Astrocyte (in vitro differentiated cells and primary cell): ENCODE measurements at regions not wholly inside any gene's neighbourhood (a gene's known extent, or its start where the extent isn't known, plus 50 kb on each side); places are given as distances from the start of the nearest gene placed in this dataset.
A peak's percentile ranks its signal among the peaks of the same experiment; 100 is the strongest.

Experiments
- DNase-seq: peaks from one replicate; pipeline ENCODE4 v3.0.0-alpha.2; 2010; ENCODE audit warnings: low read depth
- FAIRE-seq: peaks from 2 replicates; lab custom pipeline; 2011; peaks lifted over from hg19 to GRCh38; lab: Jason Lieb, UNC
- H2AFZ ChIP-seq: 2 replicates; pipeline ENCODE4 v1.6.0; 2012; ENCODE audit warnings: low read depth, low read length, inconsistent platforms
- H3K27ac ChIP-seq: 2 replicates; pipeline ENCODE4 v1.5.1; 2011; ENCODE audit warnings: low read depth, low read length, inconsistent platforms
- H3K27me3 ChIP-seq: 2 replicates; pipeline ENCODE4 v1.6.0; 2011; ENCODE audit warnings: low read length, inconsistent platforms; ENCODE audit not compliant: insufficient read depth
- H3K36me3 ChIP-seq: 2 replicates; pipeline ENCODE4 v1.5.1; 2011; ENCODE audit warnings: low read length, inconsistent platforms; ENCODE audit not compliant: insufficient read depth
- H3K4me1 ChIP-seq: 2 replicates; pipeline ENCODE4 v1.5.1; 2011; ENCODE audit warnings: low read length, inconsistent platforms; ENCODE audit not compliant: insufficient read depth
- H3K4me2 ChIP-seq: 2 replicates; pipeline ENCODE4 v1.6.0; 2012; ENCODE audit warnings: low read length, inconsistent platforms
- H3K4me3 ChIP-seq: 2 replicates; pipeline ENCODE4 v1.5.1; 2011; ENCODE audit warnings: low read depth, mild to moderate bottlenecking, low read length, inconsistent platforms; ENCODE audit not compliant: insufficient read depth
- H3K79me2 ChIP-seq: 2 replicates; pipeline ENCODE4 v1.6.0; 2012; ENCODE audit warnings: mild to moderate bottlenecking, low read length, inconsistent platforms; ENCODE audit not compliant: insufficient read depth
- H3K9ac ChIP-seq: 2 replicates; pipeline ENCODE4 v1.6.0; 2012; ENCODE audit warnings: mild to moderate bottlenecking, low read length, inconsistent platforms
- H3K9me3 ChIP-seq: 2 replicates; pipeline ENCODE4 v1.5.1; 2012; ENCODE audit warnings: low read depth, mild to moderate bottlenecking, low read length, inconsistent platforms; ENCODE audit not compliant: insufficient read depth
- H4K20me1 ChIP-seq: 2 replicates; pipeline ENCODE4 v1.6.0; 2012; ENCODE audit warnings: low read length, inconsistent platforms; ENCODE audit not compliant: insufficient read depth
- H3K27ac Mint-ChIP-seq: one replicate; pipeline ENCODE4 v1.8.0; 2021; ENCODE audit warnings: mild to moderate bottlenecking, mixed read lengths; ENCODE audit not compliant: unreplicated experiment
- H3K27me3 Mint-ChIP-seq: one replicate; pipeline ENCODE4 v1.8.0; 2021; ENCODE audit warnings: low read depth, mixed read lengths; ENCODE audit not compliant: unreplicated experiment
- H3K36me3 Mint-ChIP-seq: one replicate; pipeline ENCODE4 v1.8.0; 2021; ENCODE audit warnings: low read depth, mixed read lengths; ENCODE audit not compliant: unreplicated experiment
- H3K4me1 Mint-ChIP-seq: one replicate; pipeline ENCODE4 v1.8.0; 2021; ENCODE audit warnings: low read depth, mixed read lengths; ENCODE audit not compliant: unreplicated experiment
- H3K4me3 Mint-ChIP-seq: one replicate; pipeline ENCODE4 v1.8.0; 2021; ENCODE audit warnings: mild to moderate bottlenecking, moderate library complexity, mixed read lengths; ENCODE audit not compliant: unreplicated experiment
- H3K9me3 Mint-ChIP-seq: one replicate; pipeline ENCODE4 v1.8.0; 2021; ENCODE audit warnings: mild to moderate bottlenecking, mixed read lengths; ENCODE audit not compliant: unreplicated experiment
- CTCF ChIP-seq: IDR thresholded peaks from 2 replicates; pipeline ENCODE4 v1.5.1; 2011; ENCODE audit warnings: low read depth, mild to moderate bottlenecking, inconsistent platforms, low read length, moderate library complexity; ENCODE audit not compliant: insufficient read depth
- EZH2 ChIP-seq: IDR thresholded peaks from 2 replicates; pipeline ENCODE4 v1.6.1; 2012; ENCODE audit warnings: mild to moderate bottlenecking, low read length, inconsistent platforms; ENCODE audit not compliant: insufficient read depth

DNA sequence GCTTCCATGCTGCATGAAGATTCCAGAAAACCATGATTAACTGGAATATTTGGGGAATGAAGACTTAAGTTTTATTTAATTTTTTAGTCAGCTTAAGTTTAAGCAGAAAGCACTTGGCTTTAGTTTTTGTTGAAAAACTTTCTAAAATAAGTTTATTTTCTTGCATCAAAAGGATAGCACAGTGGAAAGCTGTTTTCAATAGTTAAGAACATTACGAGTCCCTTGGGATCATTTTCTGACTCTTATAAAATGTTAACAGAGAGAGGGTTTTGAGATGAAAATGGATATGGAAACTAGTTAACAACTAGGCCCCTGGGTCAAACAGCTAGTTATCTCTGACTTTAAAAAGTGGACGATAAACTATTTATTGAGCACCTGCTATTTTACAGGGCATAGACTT, 181.9 kb upstream of the SLC38A2 start:
- no peaks in the 10 kb centered on the region for H3K36me3 Mint-ChIP-seq
- peak overlapping the region; percentile 70 for H3K27ac Mint-ChIP-seq
- H3K9me3 ChIP-seq: no peaks in the 10 kb centered on the region
- FAIRE-seq: no peak
- H3K4me3 ChIP-seq: no peak overlapping the region
- peak overlapping the region; percentile 35 for H3K9ac ChIP-seq
- H3K9me3 Mint-ChIP-seq: peaks cover 1% of the 10 kb centered on the region
- no peaks in the 10 kb centered on the region for H3K27me3 ChIP-seq
- H3K4me2 ChIP-seq: no peak overlapping the region
- H4K20me1 ChIP-seq: no peaks in the 10 kb centered on the region
- no peak overlapping the region for H2AFZ ChIP-seq
- TF ChIP-seq CTCF: no peak
- no peak for TF ChIP-seq EZH2
- H3K27me3 Mint-ChIP-seq: no peaks in the 10 kb centered on the region
- no peak for DNase-seq
- H3K79me2 ChIP-seq: no peaks in the 10 kb centered on the region
- peaks cover 44% of the 10 kb centered on the region for H3K4me1 Mint-ChIP-seq
- no peaks in the 10 kb centered on the region for H3K36me3 ChIP-seq
- peaks cover 39% of the 10 kb centered on the region for H3K4me1 ChIP-seq
- H3K4me3 Mint-ChIP-seq: no peak overlapping the region
- peak overlapping the region; percentile 99 for H3K27ac ChIP-seq

GRCh38 chr12:46553911-46554310, 181.3 kb upstream of the SLC38A2 start:
- Histone ChIP-seq H3K79me2 (no peaks in the 10 kb centered on the region), H4K20me1 (no peaks in the 10 kb centered on the region), H3K9ac (no peak overlapping the region), H3K9me3 (no peaks in the 10 kb centered on the region), H3K36me3 (no peaks in the 10 kb centered on the region), H3K4me3 (no peak overlapping the region), H2AFZ (no peak overlapping the region), H3K27me3 (no peaks in the 10 kb centered on the region), H3K4me1 (peaks cover 42% of the 10 kb centered on the region), H3K4me2 (no peak overlapping the region), H3K27ac (peak overlapping the region; percentile 99)
- DNase-seq: peak; percentile 40
- no peak for TF ChIP-seq EZH2
- no peak for TF ChIP-seq CTCF
- Mint-ChIP-seq H3K9me3 (peaks cover 1% of the 10 kb centered on the region), H3K27me3 (no peaks in the 10 kb centered on the region), H3K36me3 (no peaks in the 10 kb centered on the region), H3K4me3 (no peak overlapping the region), H3K27ac (peak overlapping the region; percentile 68), H3K4me1 (peaks cover 45% of the 10 kb centered on the region)
- no peak for FAIRE-seq

DNA sequence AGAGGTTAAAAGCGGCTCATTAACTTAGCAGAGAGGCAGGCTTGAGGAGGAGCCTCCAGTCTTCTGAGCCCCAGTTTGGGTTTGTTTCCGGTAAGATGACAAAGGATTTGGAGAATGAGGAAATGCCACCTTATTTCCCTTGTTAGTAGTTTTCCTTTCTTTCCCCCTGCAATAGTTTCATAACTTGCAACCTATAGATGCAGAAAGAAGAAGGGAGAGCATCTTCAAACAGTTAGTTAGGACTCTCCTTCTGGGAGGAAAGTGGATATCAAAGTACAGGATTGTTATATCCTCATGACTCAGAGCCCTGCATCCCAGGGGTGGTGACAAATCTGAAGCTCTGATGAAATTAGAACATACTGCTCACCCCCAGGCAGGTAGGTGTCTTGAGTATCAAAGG, 180.7 kb upstream of the SLC38A2 start:
- Histone ChIP-seq H3K4me2 (peak overlapping the region; percentile 29), H3K4me3 (no peak overlapping the region), H2AFZ (no peak overlapping the region), H3K9ac (peak overlapping the region; percentile 12), H3K9me3 (no peaks in the 10 kb centered on the region), H3K36me3 (no peaks in the 10 kb centered on the region), H3K27ac (peak overlapping the region; percentile 38), H3K4me1 (peaks cover 48% of the 10 kb centered on the region), H3K27me3 (no peaks in the 10 kb centered on the region), H4K20me1 (no peaks in the 10 kb centered on the region), H3K79me2 (no peaks in the 10 kb centered on the region)
- H3K27me3 Mint-ChIP-seq: no peaks in the 10 kb centered on the region
- no peaks in the 10 kb centered on the region for H3K36me3 Mint-ChIP-seq
- H3K9me3 Mint-ChIP-seq: peaks cover 1% of the 10 kb centered on the region
- TF ChIP-seq EZH2: no peak
- TF ChIP-seq CTCF: no peak
- H3K4me3 Mint-ChIP-seq: no peak overlapping the region
- no peak for FAIRE-seq
- peaks cover 51% of the 10 kb centered on the region for H3K4me1 Mint-ChIP-seq
- H3K27ac Mint-ChIP-seq: peak overlapping the region; percentile 87
- peak; percentile 62 for DNase-seq
